H1 (cell line): ENCODE measurements at regions not wholly inside any gene's neighbourhood (a gene's known extent, or its start where the extent isn't known, plus 50 kb on each side); places are given as distances from the start of the nearest gene placed in this dataset.

ENCODE experiments used
- CTCF ChIA-PET: fragments of 300-600 bp; sonication (Branson Sonifier 250); formaldehyde crosslinking; loops from one replicate; lab custom pipeline; 2021; ENCODE audit not compliant: partially characterized antibody; lab: Charles Lee
- POLR2A ChIA-PET: fragments of 300-600 bp; sonication (Branson Sonifier 250); formaldehyde crosslinking; loops from one replicate; lab custom pipeline; 2021; ENCODE audit warnings: inconsistent platforms; ENCODE audit not compliant: partially characterized antibody; lab: Charles Lee
- DNase-seq, 2 experiments: peaks; one replicate each; pipeline versions ENCODE4 v3.0.0 to v3.0.0-alpha.2; 2010 to 2022; ENCODE audit warnings: low spot score in 2 of 2, low read depth in 1 of 2, mixed read lengths in 1 of 2
- FAIRE-seq: peaks from 2 replicates; lab custom pipeline; 2011; peaks lifted over from hg19 to GRCh38; lab: Jason Lieb, UNC
- H2AFZ ChIP-seq: 2 replicates; pipeline ENCODE4 v1.8.1; 2012; ENCODE audit warnings: low read length, inconsistent platforms
- H2AK5ac ChIP-seq: 2 replicates; pipeline ENCODE4 v1.6.1; 2013; ENCODE audit warnings: low read depth, low read length
- H2BK120ac ChIP-seq: replicated peaks from 2 replicates; pipeline ENCODE3; 2013; ENCODE audit warnings: low read depth, low read length, inconsistent platforms
- H2BK12ac ChIP-seq: 2 replicates; pipeline ENCODE4 v1.6.1; 2013; ENCODE audit warnings: low read depth, low read length
- H2BK15ac ChIP-seq: 2 replicates; pipeline ENCODE4 v1.6.1; 2013; ENCODE audit warnings: low read length
- H2BK20ac ChIP-seq: 2 replicates; pipeline ENCODE4 v1.6.1; 2013; ENCODE audit warnings: low read length
- H2BK5ac ChIP-seq: 2 replicates; pipeline ENCODE4 v1.6.1; 2013; ENCODE audit warnings: low read depth, low read length
- H3K14ac ChIP-seq: 2 replicates; pipeline ENCODE4 v1.6.1; 2013; ENCODE audit warnings: inconsistent platforms; ENCODE audit not compliant: insufficient read length
- H3K18ac ChIP-seq: 2 replicates; pipeline ENCODE4 v1.6.1; 2013; ENCODE audit warnings: low read length; ENCODE audit errors: extremely low read depth
- H3K23ac ChIP-seq: 2 replicates; pipeline ENCODE4 v1.6.1; 2013; ENCODE audit warnings: inconsistent platforms; ENCODE audit not compliant: insufficient read length
- H3K23me2 ChIP-seq: 2 replicates; pipeline ENCODE4 v1.6.1; 2013; ENCODE audit warnings: low read depth, low read length
- H3K27ac ChIP-seq: 2 replicates; pipeline ENCODE4 v1.6.1; 2011; ENCODE audit warnings: low read depth, low read length, inconsistent platforms
- H3K27me3 ChIP-seq, 4 experiments: replicated peaks in 1 of 4; 1 replicate in 1 of 4; 2 replicates in 3 of 4; pipeline versions ENCODE4 v1.6.1 to v1.8.1; 2011 to 2013; ENCODE audit warnings: low read length in 3 of 4, mild to moderate bottlenecking in 3 of 4, inconsistent platforms in 2 of 4, mixed read lengths in 2 of 4, moderate library complexity in 1 of 4; ENCODE audit not compliant: control insufficient read depth in 3 of 4, insufficient read depth in 3 of 4; ENCODE audit errors: extremely low read depth in 1 of 4
- H3K36me3 ChIP-seq, 4 experiments: 2 replicates each; pipeline versions ENCODE4 v1.6.1 to v1.8.1; 2011 to 2013; ENCODE audit warnings: mild to moderate bottlenecking in 4 of 4, low read length in 3 of 4, moderate library complexity in 2 of 4, control low read depth in 1 of 4, inconsistent platforms in 1 of 4; ENCODE audit not compliant: insufficient read depth in 4 of 4, control insufficient read depth in 2 of 4
- H3K4ac ChIP-seq: replicated peaks from 2 replicates; pipeline ENCODE3; 2013; ENCODE audit warnings: low read length, low read depth, mixed read lengths, inconsistent platforms; ENCODE audit not compliant: insufficient read length
- H3K4me1 ChIP-seq, 4 experiments: replicated peaks in 1 of 4; 1 replicate in 1 of 4; 2 replicates in 3 of 4; pipeline versions ENCODE4 v1.6.1 to v1.8.1; 2011 to 2013; ENCODE audit warnings: low read length in 3 of 4, inconsistent platforms in 2 of 4, mixed read lengths in 1 of 4; ENCODE audit not compliant: insufficient read depth in 4 of 4, control insufficient read depth in 3 of 4
- H3K4me2 ChIP-seq, 2 experiments: 2 replicates each; pipeline versions ENCODE4 v1.6.1 to v1.8.1; 2011 to 2013; ENCODE audit warnings: low read depth in 2 of 2, low read length in 2 of 2, control low read depth in 1 of 2, inconsistent platforms in 1 of 2, mild to moderate bottlenecking in 1 of 2; ENCODE audit not compliant: insufficient read depth in 1 of 2
- H3K4me3 ChIP-seq, 4 experiments: fragments of 200-600, 300-600 bp in 1 of 4; sonication (generic), shearing (Covaris generic), sonication (Bioruptor Twin) in 1 of 4; 2 replicates each; pipeline versions ENCODE4 v1.5.1 to v1.8.1; 2011 to 2016; ENCODE audit warnings: low read length in 4 of 4, low read depth in 3 of 4, control low read depth in 2 of 4, inconsistent platforms in 2 of 4, mild to moderate bottlenecking in 2 of 4, mixed read lengths in 1 of 4, moderate library complexity in 1 of 4; ENCODE audit not compliant: insufficient read depth in 2 of 4; ENCODE audit errors: extremely low read depth in 1 of 4
- H3K56ac ChIP-seq: replicated peaks from 2 replicates; pipeline ENCODE3; 2013; ENCODE audit warnings: low read depth, mild to moderate bottlenecking, mixed read lengths, low read length, inconsistent platforms; ENCODE audit not compliant: insufficient read length
- H3K79me1 ChIP-seq: 2 replicates; pipeline ENCODE4 v1.6.1; 2013; ENCODE audit warnings: low read depth, low read length, control low read depth
- H3K79me2 ChIP-seq, 2 experiments: 2 replicates each; pipeline versions ENCODE4 v1.6.1 to v1.8.1; 2012 to 2013; ENCODE audit warnings: low read length in 2 of 2, mild to moderate bottlenecking in 2 of 2, inconsistent platforms in 1 of 2; ENCODE audit not compliant: insufficient read depth in 2 of 2, control insufficient read depth in 1 of 2
- H3K9ac ChIP-seq, 4 experiments: replicated peaks in 1 of 4; 1 replicate in 1 of 4; 2 replicates in 3 of 4; pipeline versions ENCODE4 v1.6.1 to v1.8.1; 2011 to 2013; ENCODE audit warnings: low read depth in 3 of 4, low read length in 3 of 4, control low read depth in 2 of 4, mild to moderate bottlenecking in 2 of 4, moderate library complexity in 2 of 4, inconsistent platforms in 1 of 4; ENCODE audit errors: extremely low read depth in 1 of 4
- H3K9me3 ChIP-seq, 2 experiments: 2 replicates each; pipeline versions ENCODE4 v1.6.1 to v1.8.1; 2012 to 2013; ENCODE audit warnings: mild to moderate bottlenecking in 2 of 2, moderate library complexity in 2 of 2, control low read depth in 1 of 2, inconsistent platforms in 1 of 2, low read depth in 1 of 2, low read length in 1 of 2, mixed read lengths in 1 of 2; ENCODE audit not compliant: insufficient read depth in 2 of 2
- H4K20me1 ChIP-seq, 2 experiments: replicated peaks in 1 of 2; 2 replicates each; pipeline versions ENCODE3 to v1.8.1; 2011 to 2013; ENCODE audit warnings: inconsistent platforms in 2 of 2, low read length in 2 of 2, mild to moderate bottlenecking in 1 of 2; ENCODE audit not compliant: insufficient read depth in 2 of 2, control insufficient read depth in 1 of 2
- H4K5ac ChIP-seq: 2 replicates; pipeline ENCODE4 v1.6.1; 2013; ENCODE audit warnings: low read length, low read depth, mixed read lengths, inconsistent platforms; ENCODE audit not compliant: insufficient read length
- H4K8ac ChIP-seq: 2 replicates; pipeline ENCODE4 v1.8.0; 2013; ENCODE audit warnings: mild to moderate bottlenecking, moderate library complexity, low read length, inconsistent platforms; ENCODE audit not compliant: insufficient read depth; ENCODE audit errors: extremely low read depth
- H4K91ac ChIP-seq: replicated peaks from 2 replicates; pipeline ENCODE3; 2013; ENCODE audit warnings: low read length, mixed read lengths, inconsistent platforms; ENCODE audit not compliant: insufficient read length
- HDAC2 ChIP-seq, 2 experiments: fragments of 300-600 bp in 1 of 2; sonication (generic) in 1 of 2; IDR thresholded peaks; 2 replicates each; pipeline ENCODE4 v1.6.1; 2011 to 2012; ENCODE audit warnings: low read depth in 2 of 2, low read length in 2 of 2, mild to moderate bottlenecking in 2 of 2, moderate library complexity in 2 of 2, borderline replicate concordance in 1 of 2, inconsistent platforms in 1 of 2
- NRF1 ChIP-seq: IDR thresholded peaks from 2 replicates; pipeline ENCODE4 v1.6.1; 2011; ENCODE audit warnings: mild to moderate bottlenecking, low read depth, low read length, improper control_type of control experiment
- POLR2A ChIP-seq, 2 experiments: IDR thresholded peaks; 1 replicate in 1 of 2; 2 replicates in 1 of 2; pipeline ENCODE4 v1.6.1; 2011; ENCODE audit warnings: low read depth in 2 of 2, low read length in 2 of 2, mild to moderate bottlenecking in 2 of 2; ENCODE audit errors: control extremely low read depth in 1 of 2
- SIX5 ChIP-seq: IDR thresholded peaks from 2 replicates; pipeline ENCODE4 v1.6.1; 2011; ENCODE audit warnings: mild to moderate bottlenecking, low read depth, low read length
- TAF7 ChIP-seq: optimal IDR thresholded peaks from 2 replicates; pipeline ENCODE3; 2011; ENCODE audit warnings: low read depth, mild to moderate bottlenecking, inconsistent platforms, low read length, moderate library complexity, borderline replicate concordance
- ZNF274 ChIP-seq: IDR thresholded peaks from 2 replicates; pipeline ENCODE4 v1.7.0; 2012; ENCODE audit warnings: low read length, borderline replicate concordance; ENCODE audit errors: extremely low read depth
- WGBS, 2 experiments: shearing (Covaris generic) in 1 of 2; methylation state at CpG; one replicate each; pipeline versions ENCODE4 v1.1.6 to v1.1.7; 2013 to 2015; ENCODE audit warnings: low lambda C conversion rate in 2 of 2, mixed read lengths in 2 of 2, inconsistent platforms in 1 of 2, low coverage in 1 of 2, missing lambda C conversion rate in 1 of 2; ENCODE audit not compliant: insufficient replicate concordance in 2 of 2, insufficient coverage in 1 of 2, insufficient read length in 1 of 2; ENCODE audit errors: extremely low coverage in 1 of 2, missing lambda C conversion rate in 1 of 2; 5-methylcytosine and 5-hydroxymethylcytosine counted together

DNA sequence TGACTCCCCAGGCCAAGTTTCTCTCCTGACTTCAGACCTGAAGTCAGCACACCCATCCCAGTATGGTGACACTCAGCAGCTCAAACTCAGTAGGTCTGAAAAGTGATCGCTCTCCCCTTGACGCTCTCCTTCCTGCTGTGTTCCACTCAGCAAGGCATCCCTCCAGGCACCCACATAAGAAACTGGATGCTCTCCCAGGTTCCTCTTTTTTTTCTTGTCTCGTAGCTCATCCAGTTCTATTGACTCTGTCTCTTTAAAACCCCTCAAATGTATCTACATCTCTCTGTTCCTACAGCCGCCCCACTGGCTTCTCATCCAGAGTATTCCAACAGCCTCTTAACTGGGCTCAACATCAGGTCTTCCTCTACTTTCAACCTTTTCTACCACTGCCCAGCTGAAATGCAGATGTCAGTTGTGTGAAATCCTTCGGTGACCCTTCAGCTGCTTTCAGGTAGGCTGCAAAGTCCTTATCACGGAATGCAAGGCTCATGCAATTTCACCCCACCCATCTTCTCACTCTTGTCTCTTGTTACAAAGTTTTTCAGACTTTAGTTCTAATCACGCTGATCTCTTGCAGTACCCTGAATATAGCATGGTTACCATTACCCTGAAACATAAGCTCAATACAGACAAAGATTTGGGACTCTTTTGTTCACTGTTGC, 286.2 kb upstream of the POU3F1 start:
- H2AK5ac ChIP-seq = no peak overlapping the region
- peak overlapping the region; percentile 84 for H2BK15ac ChIP-seq
- no peak overlapping the region for H3K23ac ChIP-seq
- H3K14ac ChIP-seq = no peak overlapping the region
- 84% methylated on average over 7 of the region's 7 CpGs; no CpG with 5 or more reads in 1 of the 2 experiments for WGBS, 2 experiments
- no peak overlapping the region for H2AFZ ChIP-seq
- no peak overlapping the region for H3K4ac ChIP-seq
- ChIA-PET POLR2A (no interaction called here), CTCF (no interaction called here)
- no peak overlapping the region for H3K18ac ChIP-seq
- no peaks in the 10 kb centered on the region for H4K20me1 ChIP-seq
- no peak overlapping the region for H4K5ac ChIP-seq
- no peaks in the 10 kb centered on the region; a peak in 1 of 7 replicates for H3K27me3 ChIP-seq
- H2BK120ac ChIP-seq = no peak overlapping the region
- H3K56ac ChIP-seq = no peak overlapping the region
- no peaks in the 10 kb centered on the region for H3K9me3 ChIP-seq
- H3K4me3 ChIP-seq = no peak overlapping the region
- no peak overlapping the region for H3K27ac ChIP-seq
- FAIRE-seq (no peak), DNase-seq (no peak)
- no peak overlapping the region for H4K8ac ChIP-seq
- H2BK20ac ChIP-seq = no peak overlapping the region
- no peak overlapping the region for H3K4me2 ChIP-seq
- H3K79me2 ChIP-seq = no peaks in the 10 kb centered on the region
- no peak overlapping the region for H2BK5ac ChIP-seq
- H3K23me2 ChIP-seq = no peaks in the 10 kb centered on the region; the same call in 1 of the 2 replicates
- no peak overlapping the region for H3K9ac ChIP-seq
- peaks cover 2 to 6% (median 5%) of the 10 kb centered on the region in 4 experiments; a peak in 5 of 7 replicates for H3K4me1 ChIP-seq
- no peaks in the 10 kb centered on the region for H3K36me3 ChIP-seq
- H3K79me1 ChIP-seq = no peaks in the 10 kb centered on the region
- H4K91ac ChIP-seq = no peak overlapping the region
- no peak for TF ChIP-seq POLR2A (IDR thresholded peaks at IDR 0.05; ENCODE audit: control extremely low read depth in 1 of 2, low read depth in 2 of 2, low read length in 2 of 2)
- TF ChIP-seq TAF7 = no peak
- TF ChIP-seq SIX5 = no peak
- no peak for TF ChIP-seq HDAC2 (IDR thresholded peaks at IDR 0.05; ENCODE audit: borderline replicate concordance in 1 of 2, low read depth in 2 of 2, low read length in 2 of 2)
- no peak for TF ChIP-seq NRF1
- no peak for TF ChIP-seq ZNF274
- no peak overlapping the region for H2BK12ac ChIP-seq
